ENCODE measurements at regions not wholly inside any gene's neighbourhood (a gene's known extent, or its start where the extent isn't known, plus 50 kb on each side); places are given as distances from the start of the nearest gene placed in this dataset.
"Not testable (repeated sequence)": the region's sequence is repeated elsewhere in the genome, so short reads cannot be mapped to it uniquely, and the experiment has no call there.

DNA sequence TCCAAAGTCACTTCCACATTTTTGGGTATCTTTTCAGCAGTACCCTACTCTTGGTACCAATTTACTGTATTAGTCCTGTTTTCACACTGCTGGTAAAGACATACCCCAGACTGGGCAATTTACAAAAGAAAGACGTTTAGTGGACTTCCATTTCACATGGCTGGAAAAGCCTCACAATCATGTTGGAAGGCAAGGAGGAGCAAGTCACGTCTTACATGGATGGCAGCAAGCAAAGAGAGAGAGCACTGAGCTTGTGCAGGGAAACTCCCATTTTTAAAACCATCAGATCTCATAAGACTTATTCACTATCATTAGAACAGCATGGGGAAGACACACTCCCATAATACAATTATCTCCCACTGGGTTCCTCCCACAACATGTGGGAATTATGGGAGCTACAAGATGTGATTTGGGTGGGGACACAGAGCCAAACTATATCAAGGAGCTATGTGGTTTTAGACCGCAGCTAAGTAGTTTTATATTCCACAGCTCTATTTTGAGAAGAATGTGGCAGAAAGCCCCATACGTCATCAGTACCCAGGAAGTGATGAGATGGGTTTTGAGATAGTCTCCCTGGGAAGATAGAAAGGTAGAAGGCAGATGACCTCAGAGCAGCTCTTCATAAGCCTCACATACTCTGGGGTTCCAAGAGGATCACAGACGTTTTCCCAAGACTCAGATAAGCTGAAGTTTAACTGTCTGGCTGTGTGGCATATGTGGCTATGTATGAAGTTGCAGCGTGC lies 96.3 kb downstream of the APIP start:
- no peak overlapping the region for H3K9ac ChIP-seq (ENCODE audit: low read depth, low read length, poor library complexity, severe bottlenecking)

DNA sequence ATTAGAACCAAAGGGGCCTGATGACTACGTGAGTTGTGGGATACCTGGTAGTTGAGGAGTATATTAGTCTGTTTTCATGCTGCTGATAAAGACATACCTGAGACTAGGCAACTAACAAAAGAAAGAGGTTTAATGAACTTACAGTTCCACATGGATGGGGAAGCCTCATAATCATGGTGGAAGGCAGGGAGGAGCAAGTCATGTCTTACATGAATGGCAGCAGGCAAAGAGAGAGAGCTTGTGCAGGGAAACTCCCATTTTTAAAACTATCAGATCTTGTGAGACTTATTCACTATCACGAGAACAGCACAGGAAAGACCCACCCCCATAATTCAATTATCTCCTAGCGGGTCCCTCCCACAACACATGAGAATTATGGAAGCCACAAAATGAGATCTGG lies 98.4 kb downstream of the APIP start:
- H4K20me1 ChIP-seq (ENCODE audit: insufficient read depth, low read length, poor library complexity, severe bottlenecking); H3K4me1 ChIP-seq (ENCODE audit: insufficient read depth, low read length, poor library complexity, severe bottlenecking); H3K79me2 ChIP-seq (ENCODE audit: insufficient read depth, low read length); H3K9ac ChIP-seq (ENCODE audit: low read depth, low read length, poor library complexity, severe bottlenecking); H3K9me2 ChIP-seq (replicated peaks; ENCODE audit: low read depth, low read length); H3K36me3 ChIP-seq (ENCODE audit: insufficient read depth, low read length); H3K4me2 ChIP-seq (ENCODE audit: low read depth, low read length, poor library complexity, severe bottlenecking); H3K27me3 ChIP-seq (ENCODE audit: insufficient read depth, low read length, poor library complexity, severe bottlenecking); H2AFZ ChIP-seq (ENCODE audit: low read length); H3K4me3 ChIP-seq (ENCODE audit: low read length, poor library complexity, severe bottlenecking); H3F3A ChIP-seq (ENCODE audit: low read depth): not testable (repeated sequence)
- H3K9me3 ChIP-seq (ENCODE audit: insufficient read depth, low read depth, low read length) = peaks cover 34% of the 10 kb centered on the region; the same call in 1 of the 2 replicates

More for the DNA sequence above, 96.3 kb downstream of the APIP start:
- Histone ChIP-seq H3K9me3 (ENCODE audit: insufficient read depth, low read depth, low read length) (peaks cover 17% of the 10 kb centered on the region; the same call in 1 of the 2 replicates), H3K36me3 (ENCODE audit: insufficient read depth, low read length) (no peaks in the 10 kb centered on the region), H3K4me1 (ENCODE audit: insufficient read depth, low read length, poor library complexity, severe bottlenecking) (peaks cover 4% of the 10 kb centered on the region), H3K27me3 (ENCODE audit: insufficient read depth, low read length, poor library complexity, severe bottlenecking) (no peaks in the 10 kb centered on the region), H3K4me3 (ENCODE audit: low read length, poor library complexity, severe bottlenecking) (no peak overlapping the region), H4K20me1 (ENCODE audit: insufficient read depth, low read length, poor library complexity, severe bottlenecking) (no peaks in the 10 kb centered on the region), H3K4me2 (ENCODE audit: low read depth, low read length, poor library complexity, severe bottlenecking) (no peak overlapping the region), H3K79me2 (ENCODE audit: insufficient read depth, low read length) (no peaks in the 10 kb centered on the region), H2AFZ (ENCODE audit: low read length) (no peak overlapping the region), H3K9me2 (replicated peaks; ENCODE audit: low read depth, low read length) (no peaks in the 10 kb centered on the region), H3F3A (ENCODE audit: low read depth) (no peaks in the 10 kb centered on the region)
- no peak for TF ChIP-seq EZH2phosphoT487 (IDR thresholded peaks at IDR 0.05; ENCODE audit: borderline replicate concordance)
- TF ChIP-seq, protein P1, sequence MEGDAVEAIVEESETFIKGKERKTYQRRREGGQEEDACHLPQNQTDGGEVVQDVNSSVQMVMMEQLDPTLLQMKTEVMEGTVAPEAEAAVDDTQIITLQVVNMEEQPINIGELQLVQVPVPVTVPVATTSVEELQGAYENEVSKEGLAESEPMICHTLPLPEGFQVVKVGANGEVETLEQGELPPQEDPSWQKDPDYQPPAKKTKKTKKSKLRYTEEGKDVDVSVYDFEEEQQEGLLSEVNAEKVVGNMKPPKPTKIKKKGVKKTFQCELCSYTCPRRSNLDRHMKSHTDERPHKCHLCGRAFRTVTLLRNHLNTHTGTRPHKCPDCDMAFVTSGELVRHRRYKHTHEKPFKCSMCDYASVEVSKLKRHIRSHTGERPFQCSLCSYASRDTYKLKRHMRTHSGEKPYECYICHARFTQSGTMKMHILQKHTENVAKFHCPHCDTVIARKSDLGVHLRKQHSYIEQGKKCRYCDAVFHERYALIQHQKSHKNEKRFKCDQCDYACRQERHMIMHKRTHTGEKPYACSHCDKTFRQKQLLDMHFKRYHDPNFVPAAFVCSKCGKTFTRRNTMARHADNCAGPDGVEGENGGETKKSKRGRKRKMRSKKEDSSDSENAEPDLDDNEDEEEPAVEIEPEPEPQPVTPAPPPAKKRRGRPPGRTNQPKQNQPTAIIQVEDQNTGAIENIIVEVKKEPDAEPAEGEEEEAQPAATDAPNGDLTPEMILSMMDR (conservative IDR thresholded peaks at IDR 0.05; ENCODE audit: low read length) = no peak

DNA sequence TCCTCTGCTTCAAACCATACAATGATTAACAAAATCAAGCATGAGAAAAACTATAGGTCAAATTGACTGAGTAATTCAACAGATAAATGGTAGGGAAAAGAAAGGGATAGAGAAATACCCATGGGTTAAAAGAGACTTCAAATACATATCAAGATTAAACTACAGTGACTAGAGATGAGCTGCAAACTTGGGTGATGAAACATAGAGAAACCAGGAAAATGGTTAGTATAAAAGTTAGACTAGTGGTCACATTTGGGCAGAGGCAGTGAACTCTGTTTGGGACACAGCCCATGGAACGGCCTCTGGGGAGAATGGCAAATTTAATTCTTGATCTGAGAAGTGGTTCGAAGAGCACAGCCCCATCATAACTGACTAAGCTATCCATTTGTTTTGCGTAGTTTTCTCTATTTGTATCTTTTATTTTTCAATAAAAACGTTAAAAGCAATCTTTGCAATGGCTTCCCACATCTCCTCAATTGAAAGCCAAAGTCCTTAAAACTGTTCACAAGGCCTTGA lies 99.4 kb downstream of the APIP start:
- H3K4me2 ChIP-seq (ENCODE audit: low read depth, low read length, poor library complexity, severe bottlenecking) = no peak overlapping the region
- peaks cover 4% of the 10 kb centered on the region for H3K4me1 ChIP-seq (ENCODE audit: insufficient read depth, low read length, poor library complexity, severe bottlenecking)
- no peaks in the 10 kb centered on the region for H3F3A ChIP-seq (ENCODE audit: low read depth)
- H3K4me3 ChIP-seq (ENCODE audit: low read length, poor library complexity, severe bottlenecking) = no peak overlapping the region
- H3K36me3 ChIP-seq (ENCODE audit: insufficient read depth, low read length) = peaks cover 5% of the 10 kb centered on the region; the same call in 1 of the 2 replicates
- H3K9ac ChIP-seq (ENCODE audit: low read depth, low read length, poor library complexity, severe bottlenecking) = no peak overlapping the region
- peaks cover 45% of the 10 kb centered on the region for H3K9me3 ChIP-seq (ENCODE audit: insufficient read depth, low read depth, low read length)
- H3K27me3 ChIP-seq (ENCODE audit: insufficient read depth, low read length, poor library complexity, severe bottlenecking) = no peaks in the 10 kb centered on the region
- H3K9me2 ChIP-seq (replicated peaks; ENCODE audit: low read depth, low read length) = no peaks in the 10 kb centered on the region
- no peak overlapping the region for H2AFZ ChIP-seq (ENCODE audit: low read length)
- H4K20me1 ChIP-seq (ENCODE audit: insufficient read depth, low read length, poor library complexity, severe bottlenecking) = no peaks in the 10 kb centered on the region
- TF ChIP-seq EZH2phosphoT487 (IDR thresholded peaks at IDR 0.05; ENCODE audit: borderline replicate concordance) = no peak
- TF ChIP-seq, protein P1 (conservative IDR thresholded peaks at IDR 0.05; ENCODE audit: low read length) = no peak
- H3K79me2 ChIP-seq (ENCODE audit: insufficient read depth, low read length) = no peaks in the 10 kb centered on the region
